ENCODE measurements at regions not wholly inside any gene's neighbourhood (a gene's known extent, or its start where the extent isn't known, plus 50 kb on each side); places are given as distances from the start of the nearest gene placed in this dataset.

DNA sequence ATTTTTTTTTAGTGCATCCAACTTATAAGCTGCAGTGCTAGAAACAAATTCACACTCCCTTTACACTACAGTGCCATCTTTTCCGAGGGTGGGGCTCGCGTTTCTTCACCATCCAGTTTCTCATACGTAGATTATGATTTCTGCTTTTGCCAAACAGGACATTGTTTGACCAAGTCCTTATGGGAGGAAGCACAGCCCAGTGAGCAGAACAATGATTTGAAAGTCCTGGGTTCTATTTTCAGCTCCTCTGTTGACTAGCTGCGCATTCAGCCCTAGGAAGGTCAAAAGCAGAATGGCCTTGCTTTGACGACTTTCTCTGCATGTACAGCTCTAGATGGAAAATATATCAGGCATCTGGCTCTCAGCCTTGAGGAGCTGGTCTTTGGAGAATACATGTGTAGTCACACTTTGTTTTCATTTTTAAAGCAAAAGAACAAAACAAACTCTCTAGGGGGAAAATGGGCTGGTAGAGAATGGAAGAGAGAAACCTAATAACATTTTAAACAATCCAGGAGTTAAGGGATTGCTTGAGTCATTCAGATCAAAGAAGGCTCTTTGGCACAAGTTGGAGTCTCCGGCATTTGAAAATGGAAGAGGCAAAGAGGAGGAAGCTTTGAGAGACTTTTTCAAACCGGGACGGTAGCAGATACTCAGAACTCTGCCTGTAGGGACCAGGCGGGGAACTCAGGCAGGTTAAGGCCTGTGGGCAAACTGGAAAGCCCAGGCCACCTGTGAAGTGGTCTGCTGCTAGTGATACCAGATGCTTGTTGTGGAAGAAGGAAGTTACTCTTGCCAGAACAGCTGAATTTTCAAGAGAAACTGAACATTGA is 257.3 kb upstream of the PLEKHG7 start (continued):
- TF ChIP-seq ZNF184 (tag by site-specific recombination; IDR thresholded peaks at IDR 0.05), result no peak

DNA sequence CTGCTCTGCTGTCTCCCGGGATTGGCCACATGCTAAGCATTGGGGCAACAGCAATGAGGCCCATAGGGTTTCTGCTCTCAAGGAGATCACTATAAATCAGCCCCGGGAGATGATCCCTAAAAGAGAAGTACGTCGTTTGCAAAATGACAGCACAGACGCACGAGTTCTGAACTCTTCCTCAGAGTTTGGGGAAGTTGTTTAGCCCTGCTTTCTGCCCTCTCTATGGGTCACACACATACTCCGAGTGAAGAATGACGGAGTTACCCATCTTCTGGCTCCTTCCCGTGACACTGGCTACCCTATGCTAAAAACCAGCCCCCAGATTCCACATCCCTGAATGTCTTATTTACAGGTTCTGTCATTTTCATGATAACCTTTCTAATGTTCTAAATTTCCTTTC is 258.0 kb upstream of the PLEKHG7 start:
- POLR2A ChIA-PET, result no interaction called here
- H3K4me3 ChIP-seq (ENCODE audit: low read depth, low read length), result no peak overlapping the region

GRCh38 chr12:92442782-92443181 is 260.0 kb upstream of the PLEKHG7 start:
- Histone ChIP-seq H3K27ac (ENCODE audit: extremely low read depth, low read depth, low read length) (no peak overlapping the region), H3K4me1 (ENCODE audit: control insufficient read depth, insufficient read depth, low read length) (no peaks in the 10 kb centered on the region), H3K4me3 (ENCODE audit: low read depth, low read length) (no peak overlapping the region), H3K9me3 (ENCODE audit: control insufficient read depth, insufficient read depth, low read depth, low read length) (no peaks in the 10 kb centered on the region), H3K36me3 (ENCODE audit: control insufficient read depth in 2 of 2, insufficient read depth in 1 of 2, low read length in 2 of 2) (no peaks in the 10 kb centered on the region)
- ChIA-PET CTCF (interaction anchor here (0.7 kb wide), 1 partner anchor 865 kb away, joined by 3 read pairs; no protein-coding TSS in a partner anchor), POLR2A (no interaction called here)
- peak; percentile 40; the same call in 1 of the 2 replicates for TF ChIP-seq ZBTB21 (tag by site-specific recombination; IDR thresholded peaks at IDR 0.05)
- TF ChIP-seq, protein P1, sequence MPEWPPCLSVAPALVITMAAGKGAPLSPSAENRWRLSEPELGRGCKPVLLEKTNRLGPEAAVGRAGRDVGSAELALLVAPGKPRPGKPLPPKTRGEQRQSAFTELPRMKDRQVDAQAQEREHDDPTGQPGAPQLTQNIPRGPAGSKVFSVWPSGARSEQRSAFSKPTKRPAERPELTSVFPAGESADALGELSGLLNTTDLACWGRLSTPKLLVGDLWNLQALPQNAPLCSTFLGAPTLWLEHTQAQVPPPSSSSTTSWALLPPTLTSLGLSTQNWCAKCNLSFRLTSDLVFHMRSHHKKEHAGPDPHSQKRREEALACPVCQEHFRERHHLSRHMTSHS (tag by site-specific recombination; IDR thresholded peaks at IDR 0.05), result no peak

More for the DNA sequence above, 258.0 kb upstream of the PLEKHG7 start:
- H3K27ac ChIP-seq (ENCODE audit: extremely low read depth, low read depth, low read length), result no peak overlapping the region
- H3K36me3 ChIP-seq (ENCODE audit: control insufficient read depth in 2 of 2, insufficient read depth in 1 of 2, low read length in 2 of 2), result no peaks in the 10 kb centered on the region
- CTCF ChIA-PET, result no interaction called here
- TF ChIP-seq ZNF146 (tag by site-specific recombination; IDR thresholded peaks at IDR 0.05) (no peak), ZNF621 (tag by site-specific recombination; IDR thresholded peaks at IDR 0.05) (no peak), ZNF302 (tag by site-specific recombination; IDR thresholded peaks at IDR 0.05; ENCODE audit: low read depth) (no peak), ZNF24 (tag by site-specific recombination; IDR thresholded peaks at IDR 0.05) (no peak), ZNF785 (tag by site-specific recombination; IDR thresholded peaks at IDR 0.05) (no peak), ZNF354C (tag by site-specific recombination; IDR thresholded peaks at IDR 0.05; ENCODE audit: borderline replicate concordance, low read depth) (no peak), IKZF3 (tag by site-specific recombination; IDR thresholded peaks at IDR 0.05) (no peak)
- TF ChIP-seq, protein P2, sequence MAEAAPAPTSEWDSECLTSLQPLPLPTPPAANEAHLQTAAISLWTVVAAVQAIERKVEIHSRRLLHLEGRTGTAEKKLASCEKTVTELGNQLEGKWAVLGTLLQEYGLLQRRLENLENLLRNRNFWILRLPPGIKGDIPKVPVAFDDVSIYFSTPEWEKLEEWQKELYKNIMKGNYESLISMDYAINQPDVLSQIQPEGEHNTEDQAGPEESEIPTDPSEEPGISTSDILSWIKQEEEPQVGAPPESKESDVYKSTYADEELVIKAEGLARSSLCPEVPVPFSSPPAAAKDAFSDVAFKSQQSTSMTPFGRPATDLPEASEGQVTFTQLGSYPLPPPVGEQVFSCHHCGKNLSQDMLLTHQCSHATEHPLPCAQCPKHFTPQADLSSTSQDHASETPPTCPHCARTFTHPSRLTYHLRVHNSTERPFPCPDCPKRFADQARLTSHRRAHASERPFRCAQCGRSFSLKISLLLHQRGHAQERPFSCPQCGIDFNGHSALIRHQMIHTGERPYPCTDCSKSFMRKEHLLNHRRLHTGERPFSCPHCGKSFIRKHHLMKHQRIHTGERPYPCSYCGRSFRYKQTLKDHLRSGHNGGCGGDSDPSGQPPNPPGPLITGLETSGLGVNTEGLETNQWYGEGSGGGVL (tag by site-specific recombination; IDR thresholded peaks at IDR 0.05), result no peak
- H3K9me3 ChIP-seq (ENCODE audit: control insufficient read depth, insufficient read depth, low read depth, low read length), result no peaks in the 10 kb centered on the region
- no peaks in the 10 kb centered on the region for H3K4me1 ChIP-seq (ENCODE audit: control insufficient read depth, insufficient read depth, low read length)

GRCh38 chr12:92440072-92440471 is 262.7 kb upstream of the PLEKHG7 start:
- Histone ChIP-seq H3K36me3 (ENCODE audit: control insufficient read depth in 2 of 2, insufficient read depth in 1 of 2, low read length in 2 of 2) (no peaks in the 10 kb centered on the region), H3K4me3 (ENCODE audit: low read depth, low read length) (no peak overlapping the region), H3K9me3 (ENCODE audit: control insufficient read depth, insufficient read depth, low read depth, low read length) (no peaks in the 10 kb centered on the region), H3K27ac (ENCODE audit: extremely low read depth, low read depth, low read length) (no peak overlapping the region), H3K4me1 (ENCODE audit: control insufficient read depth, insufficient read depth, low read length) (no peaks in the 10 kb centered on the region)
- ChIA-PET POLR2A (no interaction called here), CTCF (no interaction called here)
- TF ChIP-seq KLF8 (tag by site-specific recombination; IDR thresholded peaks at IDR 0.05) (no peak), ZNF529 (tag by site-specific recombination; IDR thresholded peaks at IDR 0.05; ENCODE audit: insufficient replicate concordance) (no peak), ZIC2 (tag by site-specific recombination; IDR thresholded peaks at IDR 0.05) (no peak), ZNF561 (tag by site-specific recombination; IDR thresholded peaks at IDR 0.05; ENCODE audit: borderline replicate concordance) (no peak), ZNF174 (tag by site-specific recombination; IDR thresholded peaks at IDR 0.05) (no peak), ZNF16 (tag by site-specific recombination; IDR thresholded peaks at IDR 0.05; ENCODE audit: low read depth) (no peak), ZNF394 (tag by site-specific recombination; IDR thresholded peaks at IDR 0.05; ENCODE audit: borderline replicate concordance) (no peak), ZNF169 (tag by site-specific recombination; IDR thresholded peaks at IDR 0.05) (no peak), ZNF157 (tag by site-specific recombination; IDR thresholded peaks at IDR 0.05) (no peak), ZBTB20 (tag by site-specific recombination; IDR thresholded peaks at IDR 0.05) (no peak), ZNF155 (tag by site-specific recombination; IDR thresholded peaks at IDR 0.05) (no peak), ZNF580 (tag by site-specific recombination; IDR thresholded peaks at IDR 0.05) (no peak)
- TF ChIP-seq, protein P3, sequence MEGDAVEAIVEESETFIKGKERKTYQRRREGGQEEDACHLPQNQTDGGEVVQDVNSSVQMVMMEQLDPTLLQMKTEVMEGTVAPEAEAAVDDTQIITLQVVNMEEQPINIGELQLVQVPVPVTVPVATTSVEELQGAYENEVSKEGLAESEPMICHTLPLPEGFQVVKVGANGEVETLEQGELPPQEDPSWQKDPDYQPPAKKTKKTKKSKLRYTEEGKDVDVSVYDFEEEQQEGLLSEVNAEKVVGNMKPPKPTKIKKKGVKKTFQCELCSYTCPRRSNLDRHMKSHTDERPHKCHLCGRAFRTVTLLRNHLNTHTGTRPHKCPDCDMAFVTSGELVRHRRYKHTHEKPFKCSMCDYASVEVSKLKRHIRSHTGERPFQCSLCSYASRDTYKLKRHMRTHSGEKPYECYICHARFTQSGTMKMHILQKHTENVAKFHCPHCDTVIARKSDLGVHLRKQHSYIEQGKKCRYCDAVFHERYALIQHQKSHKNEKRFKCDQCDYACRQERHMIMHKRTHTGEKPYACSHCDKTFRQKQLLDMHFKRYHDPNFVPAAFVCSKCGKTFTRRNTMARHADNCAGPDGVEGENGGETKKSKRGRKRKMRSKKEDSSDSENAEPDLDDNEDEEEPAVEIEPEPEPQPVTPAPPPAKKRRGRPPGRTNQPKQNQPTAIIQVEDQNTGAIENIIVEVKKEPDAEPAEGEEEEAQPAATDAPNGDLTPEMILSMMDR (tag by site-specific recombination; IDR thresholded peaks at IDR 0.05), result no peak
